HG03342 (cell line): ENCODE measurements at regions not wholly inside any gene's neighbourhood (a gene's known extent, or its start where the extent isn't known, plus 50 kb on each side); places are given as distances from the start of the nearest gene placed in this dataset.
A peak's percentile ranks its signal among the peaks of the same experiment; 100 is the strongest.
"Not testable (repeated sequence)": the region's sequence is repeated elsewhere in the genome, so short reads cannot be mapped to it uniquely, and the experiment has no call there.

Experiments used
- ATAC-seq: cut with Tn5 transposase; IDR thresholded peaks from one replicate; pipeline ENCODE4 v1.9.1; 2021; ENCODE audit warnings: mild to moderate bottlenecking, moderate library complexity; ENCODE audit not compliant: unreplicated experiment

GRCh38 chr5:126677121-126677520 is 76.4 kb downstream of the PHAX start:
- ATAC-seq: no peak

- no peak for ATAC-seq
Measured at GRCh38 chr5:126680191-126680817, 79.6 kb downstream of the PHAX start.

GRCh38 chr5:126681314-126681713 is 80.6 kb downstream of the PHAX start:
- ATAC-seq: not testable (repeated sequence)

GRCh38 chr5:126681970-126682369 is 81.2 kb downstream of the PHAX start:
- no peak for ATAC-seq

- ATAC-seq: no peak
Measured at GRCh38 chr5:126682856-126683255, 82.1 kb downstream of the PHAX start.

- no peak for ATAC-seq
Measured at GRCh38 chr5:126683912-126684311, 83.2 kb downstream of the PHAX start.

- ATAC-seq: not testable (repeated sequence)
Measured at GRCh38 chr5:126684656-126685442, 84.1 kb downstream of the PHAX start.

- peak; percentile 70 for ATAC-seq
Measured at GRCh38 chr5:126686451-126687126, 85.8 kb downstream of the PHAX start.

- ATAC-seq: no peak
Measured at GRCh38 chr5:126692971-126693370, 84.0 kb upstream of the LMNB1 start.

- ATAC-seq: no peak
Measured at GRCh38 chr5:126693806-126694205, 83.1 kb upstream of the LMNB1 start.

- ATAC-seq: no peak
Measured at GRCh38 chr5:126694403-126694802, 82.5 kb upstream of the LMNB1 start.

- no peak for ATAC-seq
Measured at GRCh38 chr5:126695091-126695490, 81.8 kb upstream of the LMNB1 start.

GRCh38 chr5:126707080-126707479 is 69.9 kb upstream of the LMNB1 start:
- ATAC-seq: no peak

- no peak for ATAC-seq
Measured at GRCh38 chr5:126715765-126716164, 61.2 kb upstream of the LMNB1 start.

GRCh38 chr5:126716861-126717260 is 60.1 kb upstream of the LMNB1 start:
- ATAC-seq: no peak

- no peak for ATAC-seq
Measured at GRCh38 chr5:126718236-126718868, 58.6 kb upstream of the LMNB1 start.

- no peak for ATAC-seq
Measured at GRCh38 chr5:126720369-126720768, 56.6 kb upstream of the LMNB1 start.

- ATAC-seq: peak; percentile 83
Measured at GRCh38 chr5:126723643-126724042, 53.3 kb upstream of the LMNB1 start.
